ENCODE measurements at regions not wholly inside any gene's neighbourhood (a gene's known extent, or its start where the extent isn't known, plus 50 kb on each side); places are given as distances from the start of the nearest gene placed in this dataset.

DNA sequence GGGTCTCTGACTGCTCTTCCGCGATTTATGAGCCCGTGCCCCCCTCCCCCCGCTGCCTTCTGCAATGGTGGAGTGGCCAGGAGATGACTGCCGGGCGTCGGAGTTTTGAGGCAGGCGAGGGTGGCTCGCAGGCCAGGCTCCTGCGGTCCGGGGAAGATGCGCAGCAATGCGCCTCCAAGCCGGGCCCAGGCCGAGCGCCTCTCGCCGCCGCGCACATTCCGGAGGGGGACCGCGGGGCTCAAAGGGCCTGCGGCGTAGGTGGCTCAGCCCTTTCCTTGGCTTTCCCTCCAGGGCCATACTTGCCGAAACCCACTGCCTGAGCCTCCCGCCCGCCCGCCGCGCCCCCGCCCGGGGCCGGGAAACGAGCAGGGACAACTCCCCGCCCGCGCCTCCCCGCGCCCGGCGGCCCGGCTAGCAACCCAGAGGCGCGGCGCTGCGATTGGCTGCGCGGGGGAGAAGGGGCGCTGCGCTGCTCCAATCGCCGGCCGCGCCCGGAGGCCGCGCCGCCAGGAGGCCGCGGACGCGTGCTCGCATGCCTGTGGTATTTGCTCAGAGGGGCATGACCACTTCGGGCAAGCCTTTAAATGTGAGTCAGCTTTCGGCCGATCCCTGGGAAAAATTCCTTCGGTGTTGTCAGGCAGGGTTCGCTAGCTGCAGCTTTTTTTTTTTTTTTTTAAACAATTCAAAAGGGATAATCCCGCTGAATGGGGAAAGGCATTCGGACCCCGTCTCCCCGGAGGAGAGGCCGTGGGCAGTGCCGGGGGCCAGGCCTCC is 157.9 kb upstream of the PARP11 start:
- H3K79me2 ChIP-seq (ENCODE audit: control insufficient read depth, insufficient read depth, low read length), result no peaks in the 10 kb centered on the region
- peak overlapping the region; percentile 86 for H3K4me2 ChIP-seq (replicated peaks; ENCODE audit: low read depth, low read length, poor library complexity, severe bottlenecking)
- peaks cover 18 to 22% of the 10 kb centered on the region in 2 donors for H3K4me1 ChIP-seq (ENCODE audit: control insufficient read depth in 2 of 2, insufficient read depth in 2 of 2, low read length in 2 of 2)
- H3K9ac ChIP-seq (ENCODE audit: low read length), result peak overlapping the region; percentile 66
- Mint-ChIP-seq H3K9me3 (ENCODE audit: insufficient read depth) (no peaks in the 10 kb centered on the region), H3K27ac (no peak overlapping the region), H3K4me1 (peaks cover 20% of the 10 kb centered on the region), H3K4me3 (peak overlapping the region; percentile 80), H3K27me3 (peaks cover 38% of the 10 kb centered on the region)
- ChIA-PET POLR2A (interaction anchor here (0.6 kb wide), 1 partner anchor 103 kb away, joined by 3 read pairs; no protein-coding TSS in a partner anchor), CTCF (interaction anchor here (0.7 to 1.8 kb wide), 4 partner anchors 8 to 246 kb away, joined by 3 to 9 read pairs (median 6); no protein-coding TSS in a partner anchor)
- ATAC-seq (ENCODE audit: low read depth) (peak; percentile 97), DNase-seq (peak; percentile 81)
- no peaks in the 10 kb centered on the region for H3K9me3 ChIP-seq (ENCODE audit: control extremely low read depth in 1 of 3, control insufficient read depth in 2 of 3, insufficient read depth in 1 of 3, low read length in 2 of 3)
- intact Hi-C loops (cut with micrococcal nuclease), result loop anchor here (1.0 kb wide), 1 partner anchor 238 kb away; no protein-coding TSS in a partner anchor
- peak overlapping the region; percentile 88 for H2AFZ ChIP-seq (ENCODE audit: insufficient read depth, low read depth, low read length, poor library complexity, severe bottlenecking)
- no peaks in the 10 kb centered on the region for H4K20me1 ChIP-seq (ENCODE audit: control insufficient read depth, insufficient read depth, low read length, poor library complexity, severe bottlenecking)
- H3K27me3 ChIP-seq (replicated peaks in 1 of 4; ENCODE audit: control extremely low read depth in 1 of 4, control insufficient read depth in 3 of 4, insufficient read depth in 4 of 4, low read length in 3 of 4), result peaks cover 0 to 15% (median 6%) of the 10 kb centered on the region in 4 experiments
- peak overlapping the region in 4 of 5 experiments; percentile 51 to 61 (median 56) for H3K4me3 ChIP-seq (ENCODE audit: control extremely low read depth in 1 of 5, extremely low read depth in 1 of 5, insufficient read depth in 1 of 5, low read depth in 2 of 5, low read length in 4 of 5)
- WGBS (ENCODE audit: insufficient coverage), result 6% methylated on average over 75 of the region's 75 CpGs
- no peaks in the 10 kb centered on the region for H3K36me3 ChIP-seq (replicated peaks in 1 of 2; ENCODE audit: control extremely low read depth in 1 of 2, control insufficient read depth in 1 of 2, extremely low read depth in 1 of 2, insufficient read depth in 2 of 2, low read length in 1 of 2)
- TF ChIP-seq, protein P1, sequence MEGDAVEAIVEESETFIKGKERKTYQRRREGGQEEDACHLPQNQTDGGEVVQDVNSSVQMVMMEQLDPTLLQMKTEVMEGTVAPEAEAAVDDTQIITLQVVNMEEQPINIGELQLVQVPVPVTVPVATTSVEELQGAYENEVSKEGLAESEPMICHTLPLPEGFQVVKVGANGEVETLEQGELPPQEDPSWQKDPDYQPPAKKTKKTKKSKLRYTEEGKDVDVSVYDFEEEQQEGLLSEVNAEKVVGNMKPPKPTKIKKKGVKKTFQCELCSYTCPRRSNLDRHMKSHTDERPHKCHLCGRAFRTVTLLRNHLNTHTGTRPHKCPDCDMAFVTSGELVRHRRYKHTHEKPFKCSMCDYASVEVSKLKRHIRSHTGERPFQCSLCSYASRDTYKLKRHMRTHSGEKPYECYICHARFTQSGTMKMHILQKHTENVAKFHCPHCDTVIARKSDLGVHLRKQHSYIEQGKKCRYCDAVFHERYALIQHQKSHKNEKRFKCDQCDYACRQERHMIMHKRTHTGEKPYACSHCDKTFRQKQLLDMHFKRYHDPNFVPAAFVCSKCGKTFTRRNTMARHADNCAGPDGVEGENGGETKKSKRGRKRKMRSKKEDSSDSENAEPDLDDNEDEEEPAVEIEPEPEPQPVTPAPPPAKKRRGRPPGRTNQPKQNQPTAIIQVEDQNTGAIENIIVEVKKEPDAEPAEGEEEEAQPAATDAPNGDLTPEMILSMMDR (IDR thresholded peaks at IDR 0.05), result no peak
- no peak for TF ChIP-seq EZH2 (IDR thresholded peaks at IDR 0.05; ENCODE audit: borderline replicate concordance, insufficient read depth, low read depth, low read length, poor library complexity, severe bottlenecking)
- no peak overlapping the region for H3K27ac ChIP-seq (ENCODE audit: low read length in 2 of 2)

DNA sequence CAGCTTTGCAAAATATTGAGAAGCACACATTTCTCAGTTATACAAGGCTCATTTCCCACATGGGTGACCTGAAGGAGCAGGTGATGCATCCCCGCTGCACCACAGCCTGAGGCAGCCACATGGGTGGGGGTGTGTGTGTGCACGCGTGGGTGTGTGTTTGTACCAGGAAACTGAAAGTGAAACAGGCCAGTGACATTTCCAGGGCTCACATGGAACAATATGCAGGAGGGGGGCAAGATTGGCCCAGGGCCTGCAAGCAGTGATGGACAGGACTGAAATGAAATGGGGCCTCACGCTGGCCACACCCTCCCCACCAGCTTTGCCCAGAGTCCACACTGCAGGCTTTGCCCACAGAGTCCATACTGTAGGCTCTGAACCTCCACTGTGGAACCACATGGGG is 154.2 kb upstream of the PARP11 start:
- intact Hi-C loops (cut with micrococcal nuclease), result no loop called here
- H3K9ac ChIP-seq (ENCODE audit: low read length), result no peak overlapping the region
- H3K4me2 ChIP-seq (replicated peaks; ENCODE audit: low read depth, low read length, poor library complexity, severe bottlenecking), result peak overlapping the region; percentile 21
- no peaks in the 10 kb centered on the region for H3K36me3 ChIP-seq (replicated peaks in 1 of 2; ENCODE audit: control extremely low read depth in 1 of 2, control insufficient read depth in 1 of 2, extremely low read depth in 1 of 2, insufficient read depth in 2 of 2, low read length in 1 of 2)
- DNase-seq (peak; percentile 30), ATAC-seq (ENCODE audit: low read depth) (no peak)
- H2AFZ ChIP-seq (ENCODE audit: insufficient read depth, low read depth, low read length, poor library complexity, severe bottlenecking), result peak overlapping the region; percentile 11
- WGBS (ENCODE audit: insufficient coverage), result 0% methylated on average over 3 of the region's 4 CpGs
- no peaks in the 10 kb centered on the region for H4K20me1 ChIP-seq (ENCODE audit: control insufficient read depth, insufficient read depth, low read length, poor library complexity, severe bottlenecking)
- H3K79me2 ChIP-seq (ENCODE audit: control insufficient read depth, insufficient read depth, low read length), result no peaks in the 10 kb centered on the region
- TF ChIP-seq, protein P1 (IDR thresholded peaks at IDR 0.05), result no peak
- TF ChIP-seq EZH2 (IDR thresholded peaks at IDR 0.05; ENCODE audit: borderline replicate concordance, insufficient read depth, low read depth, low read length, poor library complexity, severe bottlenecking), result no peak
- H3K4me3 ChIP-seq (ENCODE audit: control extremely low read depth in 1 of 5, extremely low read depth in 1 of 5, insufficient read depth in 1 of 5, low read depth in 2 of 5, low read length in 4 of 5), result no peak overlapping the region
- ChIA-PET CTCF (no interaction called here), POLR2A (no interaction called here)
- H3K9me3 ChIP-seq (ENCODE audit: control extremely low read depth in 1 of 3, control insufficient read depth in 2 of 3, insufficient read depth in 1 of 3, low read length in 2 of 3), result no peaks in the 10 kb centered on the region
- peaks cover 18 to 22% of the 10 kb centered on the region in 2 donors for H3K4me1 ChIP-seq (ENCODE audit: control insufficient read depth in 2 of 2, insufficient read depth in 2 of 2, low read length in 2 of 2)
- Mint-ChIP-seq H3K4me1 (peaks cover 20% of the 10 kb centered on the region), H3K27ac (no peak overlapping the region), H3K27me3 (peaks cover 33% of the 10 kb centered on the region), H3K9me3 (ENCODE audit: insufficient read depth) (no peaks in the 10 kb centered on the region), H3K4me3 (no peak overlapping the region)
- H3K27ac ChIP-seq (ENCODE audit: low read length in 2 of 2), result no peak overlapping the region
- H3K27me3 ChIP-seq (replicated peaks in 1 of 4; ENCODE audit: control extremely low read depth in 1 of 4, control insufficient read depth in 3 of 4, insufficient read depth in 4 of 4, low read length in 3 of 4), result peaks cover 0 to 12% (median 6%) of the 10 kb centered on the region in 4 experiments
